PC-3 (cell line): ENCODE measurements at regions not wholly inside any gene's neighbourhood (a gene's known extent, or its start where the extent isn't known, plus 50 kb on each side); places are given as distances from the start of the nearest gene placed in this dataset.

Source experiments
- ATAC-seq: fragments of 200-7000 bp; cut with Tn5 transposase; 2 replicates; pipeline ENCODE4 v1.9.1; 2020; ENCODE audit warnings: mild to moderate bottlenecking, moderate library complexity
- BruUV-seq: library from RNA; stranded (reverse); fragments of 400-500 nt; replicated peaks from 2 replicates; lab custom pipeline; 2021; lab: Mats Ljungman, UMichigan
- CTCF ChIA-PET: fragments of 300-600 bp; sonication (Branson Sonifier 250); formaldehyde crosslinking; loops from one replicate; lab custom pipeline; 2022; ENCODE audit warnings: antibody characterized with exemption; lab: Charles Lee
- POLR2A ChIA-PET: fragments of 300-600 bp; sonication (Branson Sonifier 250); formaldehyde crosslinking; loops from one replicate; lab custom pipeline; 2022; ENCODE audit warnings: antibody characterized with exemption; ENCODE audit not compliant: unreplicated experiment; lab: Charles Lee
- DNase-seq: peaks from one replicate; pipeline ENCODE4 v3.0.0-alpha.2; 2015
- H2AFZ ChIP-seq: fragments of 300-600 bp; sonication (generic); 2 replicates; pipeline ENCODE4 v1.6.0; 2016; ENCODE audit warnings: antibody characterized with exemption, low read length
- H3F3A ChIP-seq: fragments of 300-600 bp; sonication (generic); one replicate; pipeline ENCODE4 v1.6.0; 2017; ENCODE audit warnings: antibody characterized with exemption, low read length, control low read depth, mild to moderate bottlenecking; ENCODE audit not compliant: unreplicated experiment
- H3K27ac ChIP-seq: fragments of 300-600 bp; sonication (generic); 2 replicates; pipeline ENCODE4 v1.5.1; 2016; ENCODE audit warnings: mild to moderate bottlenecking, low read length
- H3K27me3 ChIP-seq: fragments of 300-600 bp; sonication (generic); 2 replicates; pipeline ENCODE4 v1.6.1; 2016; ENCODE audit warnings: low read length, mixed read lengths
- H3K36me3 ChIP-seq: fragments of 300-600 bp; sonication (generic); 2 replicates; pipeline ENCODE4 v1.6.1; 2016; ENCODE audit warnings: low read depth, mixed run types, low read length, mixed read lengths
- H3K4me1 ChIP-seq: fragments of 300-600 bp; sonication (generic); 2 replicates; pipeline ENCODE4 v1.5.1; 2016; ENCODE audit warnings: low read length; ENCODE audit not compliant: insufficient read depth
- H3K4me2 ChIP-seq: fragments of 300-600 bp; sonication (generic); 2 replicates; pipeline ENCODE4 v1.6.0; 2016; ENCODE audit warnings: low read length
- H3K4me3 ChIP-seq: fragments of 300-600 bp; sonication (generic); 2 replicates; pipeline ENCODE4 v1.5.1; 2016; ENCODE audit warnings: mild to moderate bottlenecking, low read length, mixed read lengths
- H3K79me2 ChIP-seq: fragments of 300-600 bp; sonication (generic); 2 replicates; pipeline ENCODE4 v1.6.1; 2017; ENCODE audit warnings: low read length, mixed read lengths
- H3K9ac ChIP-seq: fragments of 300-600 bp; sonication (generic); 2 replicates; pipeline ENCODE4 v1.6.0; 2016; ENCODE audit warnings: mild to moderate bottlenecking, low read length
- H3K9me2 ChIP-seq: fragments of 300-600 bp; sonication (generic); replicated peaks from 2 replicates; pipeline ENCODE4 v1.6.1; 2016; ENCODE audit warnings: mixed run types, low read length, mixed read lengths
- H3K9me3 ChIP-seq: fragments of 300-600 bp; sonication (generic); 2 replicates; pipeline ENCODE4 v1.6.1; 2016; ENCODE audit warnings: low read length, mixed read lengths
- H4K20me1 ChIP-seq: fragments of 300-600 bp; sonication (generic); 2 replicates; pipeline ENCODE4 v1.6.1; 2016; ENCODE audit warnings: low read length, mixed read lengths
- CTCF ChIP-seq: fragments of 300-600 bp; sonication (generic); conservative IDR thresholded peaks from 2 replicates; pipeline ENCODE4 v1.5.1; 2017; ENCODE audit warnings: antibody characterized with exemption, low read depth, mild to moderate bottlenecking, low read length
- EZH2 ChIP-seq: fragments of 300-600 bp; sonication (generic); IDR thresholded peaks from one replicate; pipeline ENCODE4 v1.6.1; 2017; ENCODE audit warnings: antibody characterized with exemption, mild to moderate bottlenecking, low read length; ENCODE audit not compliant: unreplicated experiment
- EZH2phosphoT487 ChIP-seq: fragments of 300-600 bp; sonication (generic); IDR thresholded peaks from 2 replicates; pipeline ENCODE4 v1.6.1; 2018; ENCODE audit warnings: mild to moderate bottlenecking, antibody characterized with exemption, low read length, borderline replicate concordance
- intact Hi-C: fragments of 100-400 bp; cut with micrococcal nuclease; formaldehyde crosslinking; loops from 2 replicates; pipeline ENCODE4 v1.9.0; 2023

GRCh38 chr5:56339732-56340131, 106.6 kb upstream of the ANKRD55 start:
- Histone ChIP-seq H3K4me3 (no peak overlapping the region), H3K36me3 (no peaks in the 10 kb centered on the region), H3K27me3 (no peaks in the 10 kb centered on the region), H3K4me2 (no peak overlapping the region), H3K27ac (no peak overlapping the region), H4K20me1 (no peaks in the 10 kb centered on the region), H3K4me1 (no peaks in the 10 kb centered on the region), H3K9me3 (no peaks in the 10 kb centered on the region), H2AFZ (no peak overlapping the region), H3K9me2 (no peaks in the 10 kb centered on the region), H3F3A (no peaks in the 10 kb centered on the region), H3K9ac (no peak overlapping the region), H3K79me2 (no peaks in the 10 kb centered on the region)
- intact Hi-C loops = no loop called here
- no peak for DNase-seq
- ATAC-seq = no peak
- TF ChIP-seq EZH2phosphoT487 = no peak
- TF ChIP-seq EZH2 = no peak
- TF ChIP-seq CTCF = no peak
- POLR2A ChIA-PET = no interaction called here
- BruUV-seq = no TSS peak
- CTCF ChIA-PET = no interaction called here

DNA sequence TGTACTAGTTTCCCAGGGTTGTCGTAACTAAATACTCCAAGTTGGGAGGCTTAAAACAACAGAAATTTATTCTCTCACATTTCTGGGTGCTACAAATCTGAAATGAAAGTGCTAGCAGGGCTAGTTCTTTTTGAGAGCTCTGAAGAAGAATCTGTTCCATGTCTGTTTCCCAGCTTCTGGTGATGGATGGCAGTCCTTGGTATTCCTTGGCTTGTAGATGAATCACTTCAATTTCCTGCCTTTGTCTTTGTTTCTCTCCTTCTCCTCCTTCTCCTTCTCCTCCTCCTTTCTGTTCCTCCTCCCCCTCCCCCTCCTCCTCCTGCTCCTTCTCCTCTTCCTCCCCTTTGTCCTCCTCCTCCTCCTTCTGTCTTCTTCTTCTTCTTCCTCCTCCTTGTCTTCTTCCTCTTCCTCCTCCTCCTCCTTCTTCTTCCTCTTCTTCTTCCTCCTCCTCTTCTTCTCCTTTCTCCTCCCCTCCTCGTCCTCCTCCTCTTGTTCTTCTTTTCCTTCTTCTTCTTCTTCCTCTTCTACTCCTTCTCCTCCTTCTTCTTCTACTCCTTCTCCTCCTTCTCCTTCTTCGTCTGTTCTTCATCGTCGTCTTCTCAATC, 104.7 kb upstream of the ANKRD55 start:
- no TSS peak for BruUV-seq
- POLR2A ChIA-PET = no interaction called here

More for the DNA sequence above, 104.7 kb upstream of the ANKRD55 start:
- no peak overlapping the region for H2AFZ ChIP-seq
- no peaks in the 10 kb centered on the region for H3K9me3 ChIP-seq
- H4K20me1 ChIP-seq = no peaks in the 10 kb centered on the region
- intact Hi-C loops = no loop called here
- DNase-seq (no peak), ATAC-seq (no peak)
- H3K4me3 ChIP-seq = no peak overlapping the region
- H3K9me2 ChIP-seq = no peaks in the 10 kb centered on the region
- H3K27ac ChIP-seq = no peak overlapping the region
- no peaks in the 10 kb centered on the region for H3K79me2 ChIP-seq
- H3K36me3 ChIP-seq = no peaks in the 10 kb centered on the region
- H3K4me1 ChIP-seq = no peaks in the 10 kb centered on the region
- no peak overlapping the region for H3K9ac ChIP-seq
- no peaks in the 10 kb centered on the region for H3F3A ChIP-seq
- CTCF ChIA-PET = no interaction called here
- TF ChIP-seq EZH2 = no peak
- TF ChIP-seq CTCF = no peak
- no peak for TF ChIP-seq EZH2phosphoT487
- no peaks in the 10 kb centered on the region for H3K27me3 ChIP-seq
- H3K4me2 ChIP-seq = no peak overlapping the region
